NCI-H1417 treated with DMSO at 0.1 percent for 48 hours (cell line): ENCODE measurements at regions not wholly inside any gene's neighbourhood (a gene's known extent, or its start where the extent isn't known, plus 50 kb on each side); places are given as distances from the start of the nearest gene placed in this dataset.
A peak's percentile ranks its signal among the peaks of the same experiment; 100 is the strongest.

Source experiments
- DNase-seq: peaks from one replicate; lab custom pipeline; 2025; lab: John Stamatoyannopoulos, UW

GRCh38 chr1:29821605-29822004 is 585.3 kb downstream of the PTPRU start:
- DNase-seq: no peak

- no peak for DNase-seq
Measured at GRCh38 chr1:29820401-29820800, 584.1 kb downstream of the PTPRU start.

- no peak for DNase-seq
Measured at GRCh38 chr1:29812408-29813135, 576.2 kb downstream of the PTPRU start.

- no peak for DNase-seq
Measured at GRCh38 chr1:29811727-29812407, 575.5 kb downstream of the PTPRU start.

- no peak for DNase-seq
Measured at GRCh38 chr1:29811247-29811646, 574.9 kb downstream of the PTPRU start.

GRCh38 chr1:29810121-29811120 is 574.1 kb downstream of the PTPRU start:
- no peak for DNase-seq

GRCh38 chr1:29809446-29810120 is 573.3 kb downstream of the PTPRU start:
- DNase-seq: no peak

- DNase-seq: no peak
Measured at GRCh38 chr1:29808141-29808995, 572.0 kb downstream of the PTPRU start.

GRCh38 chr1:29807689-29808088 is 571.4 kb downstream of the PTPRU start:
- no peak for DNase-seq

GRCh38 chr1:29806646-29807319 is 570.5 kb downstream of the PTPRU start:
- no peak for DNase-seq

GRCh38 chr1:29805896-29806160 is 569.5 kb downstream of the PTPRU start:
- no peak for DNase-seq

- DNase-seq: no peak
Measured at GRCh38 chr1:29805122-29805895, 569.0 kb downstream of the PTPRU start.

- DNase-seq: no peak
Measured at GRCh38 chr1:29804181-29804899, 568.0 kb downstream of the PTPRU start.

GRCh38 chr1:29803486-29803885 is 567.2 kb downstream of the PTPRU start:
- DNase-seq: no peak

- peak; percentile 5 for DNase-seq
Measured at GRCh38 chr1:29802181-29803068, 566.1 kb downstream of the PTPRU start.

- no peak for DNase-seq
Measured at GRCh38 chr1:29801561-29801973, 565.2 kb downstream of the PTPRU start.

- DNase-seq: no peak
Measured at GRCh38 chr1:29801003-29801402, 564.7 kb downstream of the PTPRU start.

- DNase-seq: no peak
Measured at GRCh38 chr1:29800522-29800956, 564.2 kb downstream of the PTPRU start.
